Gastrocnemius medialis (tissue), 4 donors: ENCODE measurements at regions not wholly inside any gene's neighbourhood (a gene's known extent, or its start where the extent isn't known, plus 50 kb on each side); places are given as distances from the start of the nearest gene placed in this dataset.

Experiments used
- POLR2A ChIP-seq, 2 donors: fragments of 450-650 bp; IDR thresholded peaks; one replicate each; pipeline ENCODE4 v1.6.1; 2017; ENCODE audit warnings: antibody characterized with exemption in 2 of 2, mild to moderate bottlenecking in 2 of 2, moderate library complexity in 2 of 2
- TF ChIP-seq, protein P1 (sequence below), 5 experiments: fragments of 450-650 bp in 3 of 5; fragments of 200-600 bp in 2 of 5; sonication (generic) in 2 of 5; IDR thresholded peaks in 4 of 5; conservative IDR thresholded peaks in 1 of 5; 1 replicate in 4 of 5; 2 replicates in 1 of 5; pipeline ENCODE4 v1.5.1; 2016 to 2019; ENCODE audit warnings: antibody characterized with exemption in 5 of 5, mild to moderate bottlenecking in 3 of 5, moderate library complexity in 3 of 5

DNA sequence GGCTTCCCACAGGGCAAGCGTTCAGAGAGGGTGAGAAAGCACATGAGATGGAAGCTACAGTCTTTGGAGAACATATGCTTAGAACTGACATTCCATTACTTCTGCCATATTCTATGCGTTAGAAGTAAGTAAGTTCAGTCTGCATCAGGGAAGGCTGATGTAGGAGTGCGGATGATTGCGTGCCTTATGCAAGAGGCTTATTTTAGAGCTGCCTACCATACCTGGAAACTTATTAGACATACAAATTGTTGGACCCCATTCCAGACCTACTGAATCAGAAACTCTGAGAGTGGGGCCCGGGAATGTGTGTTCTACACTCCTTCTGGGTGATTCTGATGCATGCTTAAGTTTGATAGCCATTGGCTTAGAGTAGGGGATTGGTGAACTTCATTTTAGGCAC, 174.9 kb downstream of the KTN1 start:
- TF ChIP-seq, protein P1, sequence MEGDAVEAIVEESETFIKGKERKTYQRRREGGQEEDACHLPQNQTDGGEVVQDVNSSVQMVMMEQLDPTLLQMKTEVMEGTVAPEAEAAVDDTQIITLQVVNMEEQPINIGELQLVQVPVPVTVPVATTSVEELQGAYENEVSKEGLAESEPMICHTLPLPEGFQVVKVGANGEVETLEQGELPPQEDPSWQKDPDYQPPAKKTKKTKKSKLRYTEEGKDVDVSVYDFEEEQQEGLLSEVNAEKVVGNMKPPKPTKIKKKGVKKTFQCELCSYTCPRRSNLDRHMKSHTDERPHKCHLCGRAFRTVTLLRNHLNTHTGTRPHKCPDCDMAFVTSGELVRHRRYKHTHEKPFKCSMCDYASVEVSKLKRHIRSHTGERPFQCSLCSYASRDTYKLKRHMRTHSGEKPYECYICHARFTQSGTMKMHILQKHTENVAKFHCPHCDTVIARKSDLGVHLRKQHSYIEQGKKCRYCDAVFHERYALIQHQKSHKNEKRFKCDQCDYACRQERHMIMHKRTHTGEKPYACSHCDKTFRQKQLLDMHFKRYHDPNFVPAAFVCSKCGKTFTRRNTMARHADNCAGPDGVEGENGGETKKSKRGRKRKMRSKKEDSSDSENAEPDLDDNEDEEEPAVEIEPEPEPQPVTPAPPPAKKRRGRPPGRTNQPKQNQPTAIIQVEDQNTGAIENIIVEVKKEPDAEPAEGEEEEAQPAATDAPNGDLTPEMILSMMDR (IDR thresholded peaks at IDR 0.05 in 4 of 5, conservative IDR thresholded peaks at IDR 0.05 in 1 of 5): no peak
- no peak for TF ChIP-seq POLR2A (IDR thresholded peaks at IDR 0.05)
